HL-60/S4 (cell line): ENCODE measurements at regions not wholly inside any gene's neighbourhood (a gene's known extent, or its start where the extent isn't known, plus 50 kb on each side); places are given as distances from the start of the nearest gene placed in this dataset.
"Not testable (repeated sequence)": the region's sequence is repeated elsewhere in the genome, so short reads cannot be mapped to it uniquely, and the experiment has no call there.

Experiments used
- in situ Hi-C: fragments of 300-500 bp; cut with MboI; formaldehyde crosslinking; loops from 2 replicates; pipeline ENCODE4 v1.14.3; 2022; ENCODE audit warnings: low sequenced_read_pairs

DNA sequence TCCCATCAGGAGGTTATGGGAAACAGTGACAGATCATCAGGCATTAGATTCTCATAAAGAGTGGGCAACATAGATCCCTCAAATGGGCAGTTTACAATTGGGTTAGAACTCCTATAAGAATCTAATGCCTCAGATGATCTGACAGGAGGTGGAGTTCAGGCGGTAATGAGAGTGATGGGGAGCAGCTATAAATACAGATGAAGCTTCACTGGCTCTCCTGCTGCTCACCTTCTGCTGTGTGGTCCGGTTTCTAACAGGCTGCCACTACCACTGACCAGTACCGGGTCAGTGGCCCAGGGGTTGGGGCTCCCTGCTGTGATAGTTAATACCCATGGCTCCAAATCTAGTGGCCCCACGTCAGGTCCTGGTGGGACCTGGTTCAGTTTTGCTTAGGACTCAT, 135.7 kb downstream of the OR2B2 start:
- in situ Hi-C loops: no loop called here

DNA sequence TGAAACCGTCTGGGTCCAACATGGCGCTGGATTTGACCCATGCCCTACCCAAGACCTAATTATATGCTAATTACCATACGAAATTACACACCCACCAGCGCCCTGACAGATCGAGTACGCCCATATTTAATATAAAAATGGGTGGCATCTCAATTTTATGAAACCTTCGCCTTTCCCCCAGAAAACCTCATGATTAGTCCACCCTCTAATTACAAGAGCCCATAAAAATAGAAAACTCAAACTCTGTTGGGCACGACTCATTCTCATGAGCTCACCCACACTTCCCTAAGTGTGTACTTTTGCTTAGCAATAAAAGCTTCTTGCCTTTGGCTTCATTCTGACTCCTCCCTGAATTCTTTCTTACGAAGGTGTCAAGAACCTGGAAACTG, 136.4 kb downstream of the OR2B2 start:
- in situ Hi-C loops: no loop called here

DNA sequence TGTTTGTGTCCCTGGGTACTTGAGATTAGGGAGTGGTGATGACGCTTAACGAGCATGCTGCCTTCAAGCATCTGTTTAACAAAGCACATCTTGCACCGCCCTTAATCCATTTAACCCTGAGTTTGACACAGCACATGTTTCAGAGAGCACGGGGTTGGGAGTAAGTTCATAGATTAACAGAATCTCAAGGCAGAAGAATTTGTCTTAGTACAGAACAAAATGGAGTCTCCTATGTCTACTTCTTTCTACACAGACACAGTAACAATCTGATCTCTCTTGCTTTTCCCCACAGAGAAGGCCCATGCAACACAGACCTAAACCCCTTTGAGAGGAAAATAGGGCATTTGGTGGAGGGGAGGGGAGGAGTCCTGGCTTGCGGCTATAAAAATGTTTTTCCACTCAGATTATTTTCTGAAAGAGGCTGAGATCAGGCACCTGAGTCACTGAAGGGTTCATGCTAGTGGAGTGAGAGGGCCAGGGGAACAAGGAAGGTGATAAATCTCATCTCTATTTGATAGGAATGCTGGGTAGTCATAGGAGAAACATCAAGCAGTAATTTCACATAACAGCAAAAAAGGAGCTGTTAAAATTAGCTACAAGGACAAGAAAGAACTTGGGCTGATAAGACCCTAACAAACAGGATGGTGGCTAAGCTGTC, 136.9 kb downstream of the OR2B2 start:
- in situ Hi-C loops: not testable (repeated sequence)

DNA sequence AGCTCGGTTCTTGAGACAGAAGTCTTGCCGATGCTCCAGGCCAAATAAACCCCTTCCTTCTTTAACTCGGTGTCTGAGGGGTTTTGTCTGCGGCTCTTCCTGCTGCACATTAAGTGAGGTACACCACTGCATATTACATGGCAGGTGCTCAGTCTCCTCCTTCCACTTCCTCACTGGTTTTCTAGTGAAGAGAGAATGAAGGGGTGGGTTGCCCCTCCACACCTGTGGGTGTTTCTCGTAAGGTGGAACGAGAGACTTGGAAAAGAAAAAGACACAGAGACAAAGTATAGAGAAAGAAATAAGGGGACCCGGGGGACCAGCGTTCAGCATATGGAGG, 138.0 kb downstream of the OR2B2 start:
- in situ Hi-C loops: not testable (repeated sequence)

DNA sequence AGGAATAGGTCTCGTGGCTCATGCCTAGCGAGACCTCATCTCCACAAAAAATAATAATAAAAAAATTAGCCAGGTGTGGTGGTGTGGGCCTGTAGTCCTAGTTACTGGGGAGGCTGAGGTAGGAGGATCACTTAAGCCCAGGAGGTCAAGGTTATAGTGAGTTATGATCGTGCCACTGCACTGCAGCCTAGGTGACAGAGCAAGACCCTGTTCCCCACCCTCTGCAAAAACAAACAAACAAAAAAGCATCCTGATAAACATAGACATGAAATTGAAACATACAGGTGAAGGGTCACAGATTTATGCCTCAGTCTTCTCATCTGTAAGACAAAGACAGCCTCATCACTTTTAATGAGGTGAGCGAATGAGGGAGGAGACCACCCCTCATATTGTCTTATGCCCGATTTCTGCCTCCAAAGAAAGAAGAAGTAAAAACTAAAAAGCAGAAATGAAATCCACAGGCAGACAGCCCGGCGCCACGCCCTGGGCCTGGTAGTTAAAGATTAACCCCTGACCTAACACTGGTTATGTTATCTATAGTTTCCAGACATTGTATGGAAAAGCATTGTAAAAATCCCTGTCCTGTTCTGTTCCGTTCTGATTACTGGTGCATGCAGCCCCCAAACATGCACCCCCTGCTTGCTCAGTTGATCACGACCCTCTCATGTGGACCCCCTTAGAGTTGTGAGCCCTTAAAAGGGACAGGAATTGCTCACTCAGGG, 138.5 kb downstream of the OR2B2 start:
- in situ Hi-C loops: not testable (repeated sequence)

DNA sequence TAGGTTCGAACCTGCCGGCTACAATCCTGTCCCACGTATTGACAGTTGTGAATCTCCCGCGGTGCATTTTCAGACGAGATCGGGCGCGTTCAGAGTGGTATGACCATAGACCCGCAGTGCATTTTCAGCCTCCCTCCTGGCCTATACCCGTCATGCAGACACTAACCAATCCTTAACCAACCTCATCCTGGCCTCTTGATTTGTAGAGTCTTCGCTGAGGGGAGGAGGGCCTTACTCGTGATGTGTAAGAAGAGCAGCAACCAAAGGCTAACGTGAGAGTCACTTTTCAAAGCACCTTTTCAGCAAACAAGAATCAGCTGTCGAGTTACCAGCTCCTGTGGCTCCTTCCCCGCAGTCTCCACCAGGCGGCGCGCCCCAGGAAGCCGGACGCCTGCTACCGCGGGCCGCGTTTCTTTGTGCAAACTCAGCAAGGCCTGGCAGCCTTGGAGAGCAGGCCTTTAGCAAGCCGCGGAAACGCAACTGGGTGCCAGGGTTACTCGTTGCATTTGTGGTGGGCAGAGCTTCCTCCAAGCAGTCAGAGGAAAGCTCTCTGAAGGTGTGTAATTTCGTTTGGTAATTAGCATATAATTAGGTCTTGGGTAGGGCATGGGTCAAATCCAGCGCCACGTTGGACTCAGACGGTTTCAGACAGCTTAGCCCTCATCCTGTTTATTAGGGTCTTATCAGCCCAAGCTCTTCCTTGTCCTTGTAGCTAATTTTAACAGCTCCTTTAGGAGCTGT, 139.8 kb downstream of the OR2B2 start:
- in situ Hi-C loops: no loop called here

DNA sequence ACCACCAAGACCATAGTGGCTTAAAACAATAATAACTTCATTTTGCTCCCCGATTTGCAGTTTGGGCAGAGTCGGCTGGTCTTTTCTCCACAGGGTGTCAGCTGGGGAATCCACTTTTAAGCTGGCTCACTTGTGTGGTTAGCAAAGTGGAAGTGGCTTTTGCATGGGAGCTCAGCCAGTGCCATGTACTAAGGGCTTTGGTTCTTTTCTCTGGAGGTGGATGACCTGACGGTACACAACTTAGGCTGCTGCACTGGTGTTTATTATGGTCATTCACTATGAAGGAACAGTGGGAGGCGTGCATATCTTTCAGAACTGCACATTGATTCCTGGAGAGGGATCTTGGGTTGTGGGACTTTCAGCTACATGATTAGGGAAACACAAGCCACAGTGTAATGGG, 141.0 kb downstream of the OR2B2 start:
- in situ Hi-C loops: no loop called here

DNA sequence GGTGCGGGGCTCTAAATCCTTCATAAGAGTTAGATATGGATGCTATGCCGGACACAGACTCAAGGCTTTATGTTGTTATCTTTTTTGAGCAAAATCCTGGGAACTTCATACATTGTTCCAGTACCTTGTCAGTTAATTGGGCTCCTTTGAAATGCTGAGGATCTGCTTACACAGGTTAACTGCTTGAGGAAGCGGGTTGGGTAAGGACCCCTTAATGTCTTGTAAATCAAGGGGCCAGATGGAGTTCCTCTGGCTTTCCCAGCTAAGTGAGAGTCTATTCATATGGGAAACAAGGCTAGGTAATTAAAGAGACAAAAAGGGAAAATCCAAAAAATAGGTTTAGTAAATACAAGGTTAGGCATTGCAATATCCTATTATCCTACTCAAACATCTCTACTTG, 141.5 kb downstream of the OR2B2 start:
- in situ Hi-C loops: no loop called here

DNA sequence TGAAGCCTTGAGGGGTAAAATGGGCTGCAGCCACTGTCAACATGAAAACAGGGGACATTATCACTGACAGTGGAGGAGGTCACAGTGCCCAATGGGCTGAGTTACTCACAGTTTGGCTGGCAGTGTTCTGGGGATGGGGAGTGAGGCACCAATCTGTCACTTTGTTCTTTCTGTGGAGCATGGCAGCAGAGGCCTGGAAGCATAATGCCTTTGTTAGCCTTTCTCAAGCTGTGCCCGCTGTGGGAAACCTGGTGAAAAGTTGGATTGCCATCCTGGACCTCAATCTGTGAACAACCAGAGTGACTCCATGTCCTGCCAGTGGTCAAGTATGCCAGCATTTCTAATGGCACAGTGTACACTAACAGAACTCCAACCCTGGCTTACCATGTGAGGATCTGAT, 143.6 kb downstream of the OR2B2 start:
- in situ Hi-C loops: no loop called here

DNA sequence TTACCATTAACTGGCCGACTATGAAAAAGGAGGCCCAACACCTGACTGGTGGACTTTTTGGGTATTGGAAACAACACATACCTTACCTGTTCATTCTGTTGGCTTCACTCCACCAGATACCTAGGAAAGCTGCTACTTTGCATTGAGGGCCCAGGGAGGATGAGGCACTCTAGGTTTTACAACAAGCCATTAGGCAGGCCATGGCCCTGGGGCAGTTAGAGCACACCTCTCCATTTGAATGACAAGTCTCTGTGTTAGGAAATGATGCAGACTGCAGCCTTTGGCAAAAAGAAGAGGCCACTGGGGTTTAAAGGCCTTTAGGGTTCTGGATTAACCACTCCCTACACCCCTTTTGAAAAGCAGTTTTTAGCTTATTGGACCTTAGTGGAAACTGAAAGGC, 144.3 kb downstream of the OR2B2 start:
- in situ Hi-C loops: no loop called here

DNA sequence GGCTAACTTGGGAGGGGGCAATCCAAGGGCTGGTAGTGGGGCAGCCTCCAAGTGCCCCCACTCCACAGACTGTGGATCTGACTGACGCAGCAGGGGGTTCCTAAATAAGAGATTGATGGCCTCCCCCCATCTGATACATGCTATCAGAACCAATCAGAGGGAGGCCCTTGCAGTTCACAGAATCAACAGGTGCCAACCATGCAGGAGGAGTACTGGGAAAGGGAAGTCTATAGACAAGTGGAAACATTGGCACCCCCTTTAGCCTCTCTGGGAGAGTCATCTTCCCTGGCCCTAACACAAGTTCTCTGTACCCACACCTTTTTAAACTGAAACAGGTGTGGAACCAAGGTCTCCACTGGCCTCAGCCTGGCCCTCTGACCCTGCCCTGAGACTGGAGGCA, 145.8 kb downstream of the OR2B2 start:
- in situ Hi-C loops: no loop called here

DNA sequence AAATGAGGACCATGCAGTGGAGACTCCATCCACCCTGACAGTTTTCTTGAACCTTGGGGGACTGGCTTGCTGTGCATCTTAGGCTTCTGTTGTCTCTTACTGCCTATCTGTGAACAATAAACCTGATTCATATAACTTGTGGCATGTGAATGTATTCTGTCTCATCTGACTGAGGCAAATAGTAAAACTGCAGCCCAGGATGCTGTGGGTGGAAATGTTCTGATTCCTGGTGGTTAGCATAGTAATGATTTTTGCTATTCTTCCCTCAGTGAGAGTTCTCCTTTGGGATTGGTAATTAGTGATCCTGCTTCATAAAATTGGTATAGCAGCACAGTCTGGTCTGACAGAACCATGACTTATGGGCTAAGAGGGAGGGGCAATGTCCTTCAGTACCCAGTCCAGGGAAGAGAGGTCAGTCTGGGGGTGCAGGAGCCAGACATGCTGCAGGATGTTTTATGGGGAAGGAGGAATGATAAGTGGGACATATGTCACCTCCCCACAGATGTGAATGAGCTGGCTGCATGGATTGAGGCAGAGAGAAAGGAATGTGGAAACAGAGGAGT, 147.1 kb downstream of the OR2B2 start:
- in situ Hi-C loops: no loop called here

DNA sequence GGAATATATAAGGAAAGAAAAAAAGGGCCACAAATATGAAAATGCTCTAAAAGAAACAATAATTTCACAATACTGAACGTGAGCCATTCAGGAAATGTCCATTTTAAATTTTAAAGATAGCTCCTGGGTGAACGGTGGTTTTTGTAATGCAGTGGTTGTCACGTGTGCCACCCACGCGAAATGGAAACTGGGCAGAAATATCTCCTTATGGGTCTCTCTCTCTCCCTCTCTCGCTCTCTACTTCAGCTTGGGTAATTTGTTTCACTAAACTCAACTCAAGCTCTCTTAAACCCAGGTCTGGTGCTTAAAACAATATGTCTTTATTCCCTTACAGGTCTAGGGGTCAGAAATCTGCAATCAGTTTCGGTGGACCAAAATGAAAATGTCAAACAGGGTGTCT, 150.8 kb downstream of the OR2B2 start:
- in situ Hi-C loops: no loop called here

DNA sequence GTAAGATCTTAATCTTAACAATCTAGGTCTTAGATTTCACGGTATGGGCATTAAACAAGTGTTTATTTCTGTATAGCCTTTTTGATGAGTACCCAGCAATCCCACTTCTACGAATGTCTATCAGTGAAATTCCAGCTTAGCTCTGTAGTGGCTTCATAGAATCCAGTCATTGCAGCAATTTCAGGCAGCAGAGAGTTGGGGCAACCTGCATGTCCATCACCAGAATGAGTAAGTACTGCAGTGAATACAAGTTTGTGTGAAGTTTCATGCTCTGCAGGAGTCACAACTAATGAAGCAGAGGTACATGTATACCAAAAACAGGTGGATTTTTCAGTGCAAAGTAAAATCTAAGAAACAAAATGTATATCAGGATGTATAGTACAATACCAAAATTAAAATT, 151.7 kb downstream of the OR2B2 start:
- in situ Hi-C loops: no loop called here

DNA sequence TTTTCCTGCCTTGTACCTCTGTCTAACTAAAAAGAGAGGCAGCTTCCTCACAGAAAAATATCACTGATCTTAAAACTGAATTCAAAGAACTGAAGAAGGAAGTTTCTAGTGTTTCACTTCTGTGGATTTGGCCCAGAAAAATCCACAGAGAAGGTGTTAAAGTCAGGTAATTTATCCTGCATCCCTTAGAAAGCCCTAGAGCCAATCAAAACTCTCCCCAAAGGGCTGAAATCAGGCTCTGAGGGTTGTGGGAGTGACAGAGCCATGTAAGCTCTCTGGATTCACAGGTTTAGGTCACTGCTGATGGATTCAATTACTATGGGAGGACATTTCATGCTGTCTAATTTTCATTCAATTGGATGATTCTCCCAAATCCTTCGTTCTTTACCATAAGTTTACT, 152.3 kb downstream of the OR2B2 start:
- in situ Hi-C loops: loop anchor here (10.0 kb wide), 1 partner anchor 585 kb away; no protein-coding TSS in a partner anchor

DNA sequence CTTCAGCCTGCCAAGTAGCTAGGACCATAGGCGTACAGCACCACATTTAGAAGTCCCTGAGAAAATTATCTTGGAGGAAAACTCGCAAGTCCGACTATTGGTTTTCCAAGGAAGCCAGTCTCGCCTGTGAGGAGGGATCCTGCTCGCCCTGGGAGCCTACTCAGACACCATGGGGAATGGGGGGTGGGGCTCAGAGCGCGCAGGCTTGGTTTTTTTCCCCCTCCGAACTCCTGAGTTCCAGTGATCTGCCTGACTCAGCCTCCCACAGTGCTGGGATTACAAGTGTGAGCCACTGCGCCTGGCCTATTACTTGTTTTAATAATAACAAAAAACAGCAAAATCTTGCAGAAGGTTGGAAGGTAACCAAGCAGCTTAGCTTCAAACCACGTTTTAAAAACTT, 153.7 kb downstream of the OR2B2 start:
- in situ Hi-C loops: loop anchor here (10.0 kb wide), 1 partner anchor 584 kb away; no protein-coding TSS in a partner anchor

DNA sequence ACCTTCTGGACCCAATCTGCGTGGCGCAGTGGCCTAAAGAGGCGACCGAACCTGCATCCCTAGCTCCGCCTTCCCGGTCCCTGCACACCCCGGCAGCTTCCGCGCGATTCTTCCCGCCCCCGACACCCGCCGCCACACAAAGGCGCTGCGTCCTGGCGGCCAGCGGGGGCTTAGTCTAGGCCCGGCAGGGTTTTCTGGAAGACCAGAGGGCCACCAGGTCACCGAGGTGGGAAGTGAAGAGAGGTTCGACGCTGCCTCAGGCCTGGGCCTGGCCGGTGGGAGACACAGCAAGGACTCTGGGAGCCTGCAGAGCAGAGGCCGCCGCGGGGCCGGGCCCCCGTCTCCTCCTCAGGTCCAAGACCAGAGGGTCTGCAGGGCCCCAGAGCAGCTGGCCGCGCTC, 154.9 kb downstream of the OR2B2 start:
- in situ Hi-C loops: loop anchor here (10.0 kb wide), 1 partner anchor 583 kb away; no protein-coding TSS in a partner anchor

DNA sequence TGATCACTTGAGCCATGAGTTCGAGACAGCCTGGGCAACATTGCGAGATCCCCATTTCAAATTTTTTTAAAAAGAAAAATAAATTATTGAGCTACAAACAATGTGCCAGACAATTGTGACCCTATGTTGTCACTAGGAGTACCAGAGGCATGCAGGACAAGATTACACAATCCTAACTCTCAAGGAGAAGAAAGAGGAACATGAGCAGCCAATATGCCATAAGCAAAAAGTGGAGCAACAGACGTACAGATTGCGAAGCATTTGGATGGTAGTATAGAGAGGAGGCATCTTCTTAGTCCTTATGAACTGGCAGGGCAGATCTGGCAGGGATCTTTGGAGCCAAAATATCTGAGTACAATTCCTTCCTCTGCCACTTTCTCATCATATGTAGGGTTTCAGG, 156.4 kb downstream of the OR2B2 start:
- in situ Hi-C loops: loop anchor here (10.0 kb wide), 1 partner anchor 581 kb away; no protein-coding TSS in a partner anchor

DNA sequence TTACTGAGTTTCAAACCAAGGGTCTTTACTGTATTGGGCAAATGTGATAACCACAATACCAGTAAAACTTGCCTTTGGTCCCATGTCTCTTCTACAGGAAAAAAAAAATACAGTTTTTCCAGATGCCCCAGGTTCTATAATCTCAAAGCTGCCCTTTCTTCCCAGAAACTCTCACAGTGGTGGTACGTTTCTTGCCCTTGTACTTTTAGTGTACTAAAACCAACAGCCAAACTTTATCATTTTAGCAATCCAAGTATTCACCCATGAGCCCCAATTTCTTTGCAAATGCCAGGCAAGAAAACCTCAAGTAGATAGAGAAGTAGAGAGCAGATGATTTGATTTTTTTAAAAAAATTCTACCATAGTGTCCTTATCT, 157.8 kb downstream of the OR2B2 start:
- in situ Hi-C loops: loop anchor here (10.0 kb wide), 1 partner anchor 580 kb away; no protein-coding TSS in a partner anchor

DNA sequence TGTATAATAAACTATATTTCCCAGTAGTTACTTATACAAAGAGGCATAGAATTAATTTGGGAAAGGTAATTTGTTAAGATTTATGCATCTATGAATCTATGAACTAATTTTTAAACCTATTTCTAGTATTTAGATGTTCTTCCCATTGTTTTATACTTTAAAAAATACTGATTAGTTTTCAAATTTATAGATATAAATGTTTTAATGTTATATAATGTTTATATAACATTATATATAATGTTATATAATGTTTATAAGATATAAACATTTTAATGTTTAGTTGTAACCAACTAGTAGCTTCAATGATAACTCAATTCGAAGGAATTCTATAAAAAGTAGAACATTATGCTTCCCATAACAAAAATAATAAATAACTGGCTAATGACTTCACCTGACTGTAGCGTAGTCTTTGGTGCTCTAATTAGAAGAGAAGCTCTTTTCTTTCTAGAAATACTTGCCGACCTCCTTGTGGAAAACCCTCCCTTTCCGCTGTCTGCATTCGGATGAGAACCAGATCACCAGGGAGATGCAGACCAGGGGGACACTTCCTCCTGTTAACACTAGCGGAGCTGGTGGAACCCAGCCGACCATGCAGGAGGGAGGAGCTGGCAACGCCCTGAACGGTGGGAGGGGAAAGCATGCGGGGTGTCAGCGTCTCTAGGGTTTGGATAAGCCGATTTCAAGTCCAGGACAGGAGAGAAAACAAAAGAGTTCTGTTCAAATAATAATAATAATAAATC, 158.4 kb downstream of the OR2B2 start:
- in situ Hi-C loops: loop anchor here (10.0 kb wide), 1 partner anchor 579 kb away; no protein-coding TSS in a partner anchor
